HG02981 (cell line): ENCODE measurements at regions not wholly inside any gene's neighbourhood (a gene's known extent, or its start where the extent isn't known, plus 50 kb on each side); places are given as distances from the start of the nearest gene placed in this dataset.
A peak's percentile ranks its signal among the peaks of the same experiment; 100 is the strongest.

ENCODE experiments used
- ATAC-seq: cut with Tn5 transposase; IDR thresholded peaks from one replicate; pipeline ENCODE4 v1.9.1; 2021; ENCODE audit warnings: mild to moderate bottlenecking, moderate library complexity; ENCODE audit not compliant: unreplicated experiment

GRCh38 chr6:99219788-99220187 lies 129.7 kb downstream of the FAXC start:
- ATAC-seq, result peak; percentile 52

DNA sequence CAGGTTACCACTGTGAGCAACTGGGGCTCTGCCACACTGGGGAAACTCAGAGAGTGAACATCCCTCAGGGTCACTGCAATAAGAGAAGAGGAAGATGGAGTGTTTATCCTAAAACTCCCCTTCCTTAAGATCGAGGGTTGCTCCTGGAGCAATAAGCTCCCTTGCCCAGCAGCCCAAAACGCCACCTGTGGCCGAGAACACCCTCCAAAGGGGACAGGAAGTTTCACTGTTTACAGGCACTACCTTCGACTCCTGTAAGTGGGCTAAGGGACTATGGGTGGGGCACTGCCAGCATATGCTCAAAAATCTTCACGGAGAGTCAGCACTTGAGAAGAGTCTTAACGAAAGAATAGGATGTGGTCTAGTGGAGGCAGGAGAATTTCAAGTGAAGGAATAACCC lies 132.5 kb downstream of the FAXC start:
- ATAC-seq, result no peak

GRCh38 chr6:99195986-99196655 lies 153.4 kb downstream of the FAXC start:
- ATAC-seq, result no peak

DNA sequence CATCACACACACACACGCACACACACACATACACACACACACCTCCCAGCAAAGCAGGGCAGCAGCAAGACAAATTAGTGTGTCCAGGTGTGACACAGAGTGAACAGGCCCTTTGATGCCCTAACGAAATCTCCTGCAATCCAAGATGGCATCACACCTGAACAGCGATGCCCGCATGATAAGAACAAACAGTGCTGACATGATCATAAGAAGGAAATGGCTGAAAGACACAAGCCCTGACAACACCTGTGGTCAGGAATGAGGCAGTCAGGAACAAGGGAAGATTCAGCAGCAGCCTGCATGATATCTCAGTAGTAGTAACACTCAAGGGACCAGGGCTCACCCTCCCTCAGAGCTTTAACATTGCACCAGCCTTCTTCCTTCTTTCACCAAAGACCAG lies 156.9 kb downstream of the FAXC start:
- ATAC-seq, result no peak

DNA sequence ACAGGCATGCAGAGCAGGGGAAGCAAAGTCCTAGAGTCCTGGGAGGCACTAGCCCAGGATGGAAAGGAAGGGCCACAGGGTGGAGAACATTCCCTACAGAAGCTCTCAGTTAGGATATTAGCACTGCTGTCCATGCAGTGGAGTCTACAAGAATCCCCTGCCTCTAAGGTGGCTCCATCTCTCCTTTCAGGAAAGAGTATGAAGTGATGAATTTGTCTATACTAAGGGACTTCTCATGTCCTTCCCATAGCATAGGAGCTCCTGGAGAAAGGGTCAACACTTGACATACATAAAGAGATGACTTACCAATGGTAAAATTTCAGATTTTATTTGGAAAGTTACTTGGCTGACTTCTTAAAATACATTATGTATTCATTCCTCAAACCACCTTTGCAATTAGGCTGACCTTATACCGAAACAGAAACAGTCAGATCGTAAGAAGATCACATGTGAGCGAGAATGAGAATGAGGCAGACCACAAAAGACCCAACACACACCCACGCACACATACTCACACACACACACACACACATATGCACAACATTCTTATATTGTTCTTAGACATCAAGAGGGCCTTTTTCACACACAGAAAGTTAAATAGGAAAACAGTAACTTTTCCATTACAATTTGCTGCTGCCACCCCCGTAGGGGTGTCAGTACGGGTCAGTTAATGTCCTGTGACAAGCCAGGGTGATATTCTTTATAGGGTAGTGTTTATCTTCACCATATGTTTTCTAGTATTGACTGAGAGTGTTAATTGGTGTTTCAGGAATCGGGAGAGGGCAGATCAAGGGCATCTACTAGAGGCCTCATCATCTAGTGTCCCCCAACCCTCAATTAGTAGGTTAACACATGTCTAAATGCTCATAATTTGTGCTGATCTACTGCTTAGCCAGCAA lies 159.4 kb downstream of the FAXC start:
- peak; percentile 97 for ATAC-seq

- ATAC-seq, result no peak
These were observed 162.0 kb downstream of the FAXC start for GRCh38 chr6:99187429-99187828.

DNA sequence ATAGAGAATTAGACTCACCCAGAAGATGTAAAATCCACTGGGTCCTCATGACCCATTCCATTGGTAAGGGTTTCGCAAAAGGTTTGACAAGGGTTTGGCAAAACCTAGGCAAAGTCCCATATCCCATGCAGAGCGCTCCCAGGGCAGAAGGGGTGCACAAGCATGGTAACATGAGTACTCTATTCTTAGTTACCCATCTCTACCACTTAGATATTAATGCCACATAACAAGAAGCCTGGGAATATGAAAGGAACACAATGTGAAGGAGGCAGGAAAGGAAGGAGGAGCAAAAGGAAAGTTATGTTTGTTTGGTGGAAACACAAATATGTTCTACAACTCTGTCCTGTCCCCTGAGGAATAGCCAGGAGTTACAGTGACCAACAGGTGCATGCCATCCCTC lies 163.1 kb downstream of the FAXC start:
- no peak for ATAC-seq

GRCh38 chr6:99185525-99185924 lies 163.9 kb downstream of the FAXC start:
- ATAC-seq, result no peak

- no peak for ATAC-seq
These were observed 164.8 kb downstream of the FAXC start for GRCh38 chr6:99184696-99185095.

DNA sequence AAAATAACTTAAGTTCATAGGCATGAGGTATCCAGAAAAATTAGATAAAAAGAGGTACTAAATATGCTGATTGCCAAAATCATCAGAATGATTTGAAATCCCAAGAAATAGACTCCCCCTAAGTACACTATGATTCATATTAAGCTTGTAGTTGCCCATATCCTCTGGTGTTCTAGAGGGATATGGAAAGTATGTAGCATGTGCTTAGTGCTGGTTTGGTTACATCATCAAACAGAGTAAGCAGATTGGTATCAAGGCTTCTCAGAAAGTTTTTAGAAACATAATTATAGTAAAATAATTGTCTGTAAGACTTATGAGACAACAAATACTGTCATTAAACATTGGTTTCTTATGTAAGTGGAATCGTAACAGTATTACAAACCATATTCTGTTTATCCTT lies 166.4 kb downstream of the FAXC start:
- ATAC-seq, result no peak

- ATAC-seq, result no peak
These were observed 168.3 kb downstream of the FAXC start for GRCh38 chr6:99181174-99181573.

DNA sequence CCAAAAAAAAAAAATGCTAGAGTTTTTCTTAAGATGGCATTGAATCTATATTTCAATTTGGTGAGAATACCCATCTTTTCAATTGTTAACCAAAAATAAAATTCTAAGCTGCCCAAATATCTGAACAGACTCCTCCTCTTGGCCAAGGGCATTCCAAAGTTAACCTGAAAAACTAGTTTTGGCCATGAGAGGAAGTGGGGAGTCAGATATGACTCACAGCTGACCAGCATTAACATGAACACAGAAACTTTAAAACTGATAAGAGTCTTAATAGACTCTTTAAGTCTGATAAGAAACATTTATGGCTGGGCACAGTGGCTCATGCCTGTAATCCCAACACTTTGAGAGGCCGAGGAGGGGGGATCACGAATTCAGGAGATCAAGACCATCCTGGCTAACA lies 171.3 kb downstream of the FAXC start:
- no peak for ATAC-seq

- ATAC-seq, result no peak
These were observed 171.7 kb downstream of the FAXC start for GRCh38 chr6:99177736-99178135.

- ATAC-seq, result peak; percentile 78
These were observed 183.6 kb downstream of the FAXC start for GRCh38 chr6:99165838-99166237.

- ATAC-seq, result no peak
These were observed 197.2 kb downstream of the FAXC start for GRCh38 chr6:99152347-99152643.

DNA sequence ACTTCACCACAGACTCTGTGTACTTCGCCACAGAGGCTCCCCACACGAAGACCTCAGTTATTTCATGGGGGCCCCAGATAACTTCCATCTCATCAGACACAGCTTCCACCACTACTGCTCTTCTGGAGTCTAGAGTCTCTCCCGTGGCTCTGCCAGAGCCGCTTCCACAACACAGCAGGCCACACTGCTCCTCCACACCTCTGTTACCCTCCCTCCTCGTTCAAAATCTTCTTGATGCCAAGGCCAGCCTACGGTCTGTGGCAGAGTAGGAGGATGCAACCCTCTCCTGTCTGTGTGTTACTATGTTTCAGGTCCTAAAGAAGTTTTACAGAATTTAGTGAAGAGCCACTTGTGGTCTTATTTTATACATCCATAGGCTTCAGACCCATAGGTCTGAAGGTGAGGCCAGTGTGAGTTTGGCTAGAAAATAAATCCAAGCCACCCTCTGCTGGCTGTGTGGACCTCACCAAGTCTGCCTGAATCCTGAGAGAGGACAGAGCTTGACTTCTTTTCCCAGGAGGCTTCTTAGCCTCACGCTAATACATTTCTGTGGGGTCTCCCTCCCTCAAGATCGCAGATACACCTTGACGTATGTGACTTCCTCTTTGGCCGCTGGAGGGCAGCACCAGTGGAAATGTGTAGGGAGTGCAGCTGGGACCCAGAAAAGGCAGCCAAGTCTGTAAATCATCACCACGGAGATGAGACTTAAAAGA lies 197.7 kb downstream of the FAXC start:
- ATAC-seq, result peak; percentile 97

DNA sequence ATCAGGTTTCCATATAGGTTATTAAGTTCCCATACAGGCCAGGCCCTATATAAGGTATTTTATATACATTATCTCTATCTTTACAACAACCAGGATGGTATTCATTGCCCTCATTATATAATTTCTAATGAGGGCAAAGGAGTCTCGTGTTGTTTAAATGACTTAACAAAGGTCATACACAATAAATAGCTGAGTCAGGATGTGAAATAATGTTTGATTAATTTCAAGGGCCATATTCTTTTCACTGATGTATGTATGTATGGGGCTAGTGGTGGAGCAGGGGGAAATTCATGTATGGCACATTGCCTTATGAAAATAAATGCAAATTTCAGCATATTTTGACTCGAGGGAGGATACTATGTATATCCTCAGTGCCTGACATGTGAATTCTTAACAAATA lies 200.7 kb downstream of the FAXC start:
- ATAC-seq, result no peak

- ATAC-seq, result no peak
These were observed 200.4 kb upstream of the FBXL4 start for GRCh38 chr6:99148111-99148510.

- ATAC-seq, result no peak
These were observed 199.5 kb upstream of the FBXL4 start for GRCh38 chr6:99147206-99147605.

DNA sequence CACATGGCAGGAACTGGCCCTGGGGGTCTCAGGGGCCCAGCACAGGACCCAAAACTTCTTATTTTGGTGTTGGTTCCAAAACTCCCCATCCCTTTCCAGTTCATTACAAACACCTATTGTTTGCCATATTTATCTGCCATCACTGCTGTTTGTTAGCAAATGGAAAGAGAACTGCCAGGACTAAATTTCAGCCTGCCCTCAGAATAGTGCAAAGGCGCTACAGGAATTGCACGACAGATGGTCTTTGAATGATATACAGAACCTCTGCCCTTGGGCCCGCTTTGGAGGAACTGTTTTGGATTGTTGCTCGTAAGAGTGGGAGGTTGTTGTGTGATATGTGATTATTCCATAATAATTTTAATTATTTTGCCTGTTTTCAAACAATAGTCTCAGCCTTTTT lies 199.0 kb upstream of the FBXL4 start:
- no peak for ATAC-seq

DNA sequence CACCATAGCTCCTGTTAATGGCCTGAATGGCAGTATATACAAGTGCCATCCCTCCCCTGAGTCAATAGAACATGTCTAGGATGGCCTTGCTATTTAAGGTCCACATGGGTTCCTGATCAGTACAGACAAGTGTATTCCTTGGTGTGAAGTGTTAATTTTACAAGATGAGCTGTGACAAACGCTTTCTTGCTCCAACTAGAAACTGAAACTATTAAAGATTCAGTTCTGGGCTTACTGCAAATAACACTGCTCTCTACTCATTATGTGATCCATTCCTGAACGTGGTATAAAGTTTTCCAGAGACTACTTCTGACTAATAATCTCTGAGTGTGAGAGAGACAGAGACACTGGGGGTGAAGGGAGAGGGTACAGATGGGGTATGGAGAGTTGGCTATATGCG lies 198.0 kb upstream of the FBXL4 start:
- ATAC-seq, result no peak
